ENCODE measurements at regions not wholly inside any gene's neighbourhood (a gene's known extent, or its start where the extent isn't known, plus 50 kb on each side); places are given as distances from the start of the nearest gene placed in this dataset.

DNA sequence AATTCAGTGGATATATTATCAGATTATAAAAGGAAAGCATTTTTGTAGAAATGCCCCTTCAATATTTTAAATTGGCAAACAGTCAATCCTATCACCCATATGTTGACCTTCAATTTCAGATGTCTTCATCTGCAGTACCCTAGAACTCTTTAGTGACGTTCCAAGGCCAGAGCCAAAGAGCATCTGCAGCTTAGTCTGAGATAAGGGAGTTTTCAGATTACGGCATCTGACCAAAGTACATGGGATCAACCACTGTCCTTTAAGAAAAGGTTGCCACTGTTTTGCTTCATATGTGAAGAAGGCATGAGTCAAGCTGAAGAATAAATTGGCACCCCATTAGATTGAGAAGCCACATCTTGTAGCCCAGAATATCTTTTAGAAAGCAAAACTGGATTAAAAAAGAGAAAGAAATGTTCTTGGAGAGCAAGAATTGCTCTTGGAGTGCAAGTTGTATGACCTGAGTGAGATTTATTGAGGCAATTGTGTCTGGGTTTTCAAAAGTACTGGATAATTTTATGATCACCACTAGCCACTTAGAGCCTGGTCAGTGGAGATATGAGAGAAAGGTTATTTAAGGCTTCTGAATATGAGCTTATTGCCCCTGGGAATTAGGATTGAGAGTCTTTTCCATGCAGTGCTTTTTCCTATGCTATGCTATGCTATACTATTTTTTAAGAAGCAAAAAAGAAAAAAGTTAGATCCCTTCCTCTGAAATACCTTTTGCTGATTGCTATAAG lies 251.9 kb upstream of the NR3C2 start:
- no peaks in the 10 kb centered on the region for H3K27me3 ChIP-seq (replicated peaks; ENCODE audit: control insufficient read depth, insufficient read depth, low read length)
- no peak overlapping the region for H3K4me3 ChIP-seq (replicated peaks; ENCODE audit: low read depth, low read length)
- no peaks in the 10 kb centered on the region for H3K36me3 ChIP-seq (ENCODE audit: control insufficient read depth, insufficient read depth, low read length)
- TF ChIP-seq, protein P1, sequence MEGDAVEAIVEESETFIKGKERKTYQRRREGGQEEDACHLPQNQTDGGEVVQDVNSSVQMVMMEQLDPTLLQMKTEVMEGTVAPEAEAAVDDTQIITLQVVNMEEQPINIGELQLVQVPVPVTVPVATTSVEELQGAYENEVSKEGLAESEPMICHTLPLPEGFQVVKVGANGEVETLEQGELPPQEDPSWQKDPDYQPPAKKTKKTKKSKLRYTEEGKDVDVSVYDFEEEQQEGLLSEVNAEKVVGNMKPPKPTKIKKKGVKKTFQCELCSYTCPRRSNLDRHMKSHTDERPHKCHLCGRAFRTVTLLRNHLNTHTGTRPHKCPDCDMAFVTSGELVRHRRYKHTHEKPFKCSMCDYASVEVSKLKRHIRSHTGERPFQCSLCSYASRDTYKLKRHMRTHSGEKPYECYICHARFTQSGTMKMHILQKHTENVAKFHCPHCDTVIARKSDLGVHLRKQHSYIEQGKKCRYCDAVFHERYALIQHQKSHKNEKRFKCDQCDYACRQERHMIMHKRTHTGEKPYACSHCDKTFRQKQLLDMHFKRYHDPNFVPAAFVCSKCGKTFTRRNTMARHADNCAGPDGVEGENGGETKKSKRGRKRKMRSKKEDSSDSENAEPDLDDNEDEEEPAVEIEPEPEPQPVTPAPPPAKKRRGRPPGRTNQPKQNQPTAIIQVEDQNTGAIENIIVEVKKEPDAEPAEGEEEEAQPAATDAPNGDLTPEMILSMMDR (IDR thresholded peaks at IDR 0.05; ENCODE audit: insufficient read depth, low read length, poor library complexity, severe bottlenecking): no peak
- no peak for DNase-seq (ENCODE audit: extremely low read depth, insufficient read length)

DNA sequence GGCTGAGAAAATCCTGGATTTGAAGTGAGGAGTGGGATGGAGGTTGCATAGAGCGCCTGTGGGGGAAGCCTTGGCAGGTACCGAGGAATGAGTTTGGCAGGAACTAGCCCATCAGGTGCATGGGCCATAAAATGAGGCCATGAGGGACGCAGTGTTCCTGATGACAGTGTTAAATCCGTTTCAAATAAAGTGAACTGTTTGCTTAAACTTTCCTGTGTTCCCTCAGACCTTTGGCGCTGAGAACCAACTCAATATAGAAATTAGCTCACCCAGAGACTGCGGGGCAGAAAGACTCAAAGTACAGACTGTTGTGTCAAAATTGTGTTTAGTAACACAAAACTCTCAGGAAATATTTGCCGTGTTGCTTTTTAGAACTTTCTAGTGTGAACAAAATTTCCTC lies 250.0 kb upstream of the NR3C2 start:
- DNase-seq (ENCODE audit: extremely low read depth, insufficient read length): no peak
- TF ChIP-seq, protein P1 (IDR thresholded peaks at IDR 0.05; ENCODE audit: insufficient read depth, low read length, poor library complexity, severe bottlenecking): no peak
- Histone ChIP-seq H3K36me3 (ENCODE audit: control insufficient read depth, insufficient read depth, low read length) (no peaks in the 10 kb centered on the region), H3K27me3 (replicated peaks; ENCODE audit: control insufficient read depth, insufficient read depth, low read length) (no peaks in the 10 kb centered on the region), H3K4me3 (replicated peaks; ENCODE audit: low read depth, low read length) (no peak overlapping the region)

DNA sequence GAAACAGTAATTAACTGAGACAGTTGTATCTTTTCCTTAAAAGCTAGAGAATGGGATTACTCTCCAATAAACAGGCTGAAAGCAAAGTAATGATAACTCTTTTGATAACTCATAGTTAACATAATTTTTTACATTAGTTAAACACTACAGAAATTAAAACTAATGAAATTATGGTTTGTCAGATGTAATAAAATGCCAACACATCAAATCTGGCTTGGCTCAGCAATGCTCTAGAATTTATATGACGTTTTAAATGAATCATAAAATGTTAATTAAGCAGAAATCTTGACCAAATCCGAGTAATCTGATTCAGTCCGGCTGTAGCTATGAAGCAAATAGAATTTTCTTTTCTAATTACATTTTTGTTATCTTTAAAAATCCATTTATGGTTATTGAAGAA lies 244.2 kb upstream of the NR3C2 start:
- no peaks in the 10 kb centered on the region for H3K36me3 ChIP-seq (ENCODE audit: control insufficient read depth, insufficient read depth, low read length)
- H3K4me3 ChIP-seq (replicated peaks; ENCODE audit: low read depth, low read length): no peak overlapping the region
- TF ChIP-seq, protein P1 (IDR thresholded peaks at IDR 0.05; ENCODE audit: insufficient read depth, low read length, poor library complexity, severe bottlenecking): no peak
- no peaks in the 10 kb centered on the region for H3K27me3 ChIP-seq (replicated peaks; ENCODE audit: control insufficient read depth, insufficient read depth, low read length)
- DNase-seq (ENCODE audit: extremely low read depth, insufficient read length): no peak

DNA sequence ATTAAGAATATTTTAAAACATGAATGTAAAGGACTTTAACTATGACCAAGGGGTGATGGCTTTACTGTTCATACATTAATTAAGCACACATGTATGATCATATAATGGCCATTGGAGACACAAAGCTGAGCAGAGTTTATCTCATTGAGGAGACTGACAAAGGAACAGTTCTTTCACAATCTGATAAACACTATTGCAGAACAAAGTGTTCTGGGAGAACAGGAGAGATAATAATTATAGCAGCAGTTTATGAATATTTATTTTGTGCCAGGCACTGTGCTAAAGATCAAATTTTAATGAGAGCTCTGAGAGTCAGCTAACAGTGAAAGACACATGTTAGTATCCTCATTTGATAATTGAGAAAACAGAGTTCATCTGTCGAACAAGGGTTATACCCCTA lies 242.4 kb upstream of the NR3C2 start:
- no peak overlapping the region for H3K4me3 ChIP-seq (replicated peaks; ENCODE audit: low read depth, low read length)
- no peak for DNase-seq (ENCODE audit: extremely low read depth, insufficient read length)
- H3K27me3 ChIP-seq (replicated peaks; ENCODE audit: control insufficient read depth, insufficient read depth, low read length): no peaks in the 10 kb centered on the region
- TF ChIP-seq, protein P1 (IDR thresholded peaks at IDR 0.05; ENCODE audit: insufficient read depth, low read length, poor library complexity, severe bottlenecking): no peak
- H3K36me3 ChIP-seq (ENCODE audit: control insufficient read depth, insufficient read depth, low read length): no peaks in the 10 kb centered on the region

DNA sequence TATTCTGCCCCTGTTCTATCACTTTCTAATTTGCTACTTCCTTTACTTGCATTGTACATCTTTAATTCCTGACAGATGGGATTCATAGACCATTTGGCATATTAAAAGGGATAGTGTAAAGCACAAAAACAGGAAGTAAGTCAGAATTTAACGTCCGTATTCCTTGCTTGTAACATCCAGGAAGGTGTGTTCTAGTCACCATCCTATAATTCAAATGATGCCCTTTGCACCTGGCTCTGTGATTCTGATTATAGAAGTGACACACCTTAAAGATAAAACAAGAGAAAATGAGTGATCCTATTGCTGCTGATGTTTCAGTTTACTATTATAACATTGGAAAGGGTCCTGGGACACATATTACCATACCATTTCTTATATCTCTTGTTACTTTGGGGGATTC lies 238.7 kb upstream of the NR3C2 start:
- TF ChIP-seq, protein P1 (IDR thresholded peaks at IDR 0.05; ENCODE audit: insufficient read depth, low read length, poor library complexity, severe bottlenecking): no peak
- no peak for DNase-seq (ENCODE audit: extremely low read depth, insufficient read length)
- no peaks in the 10 kb centered on the region for H3K36me3 ChIP-seq (ENCODE audit: control insufficient read depth, insufficient read depth, low read length)

DNA sequence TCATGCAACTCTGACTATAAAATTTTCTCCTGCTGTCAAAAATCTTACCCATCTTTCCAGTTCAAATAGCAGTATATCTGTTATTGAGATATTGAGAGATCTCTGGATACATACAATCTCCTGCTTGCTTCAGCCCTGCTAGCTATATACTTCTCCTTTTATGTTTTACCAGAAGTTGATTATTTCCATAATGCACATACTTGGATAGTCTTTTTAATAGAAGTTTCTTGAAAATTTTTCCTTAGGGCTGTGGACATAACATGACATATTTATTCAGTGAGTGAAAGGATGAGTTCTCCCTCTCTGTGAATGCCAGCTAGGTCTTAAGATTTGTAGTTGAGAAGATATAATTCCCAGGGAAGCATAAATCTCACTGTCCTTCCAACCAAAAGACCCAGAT lies 234.1 kb upstream of the NR3C2 start:
- DNase-seq (ENCODE audit: extremely low read depth, insufficient read length): no peak
- no peaks in the 10 kb centered on the region for H3K36me3 ChIP-seq (ENCODE audit: control insufficient read depth, insufficient read depth, low read length)
- no peak overlapping the region for H3K4me3 ChIP-seq (replicated peaks; ENCODE audit: low read depth, low read length)
- H3K27me3 ChIP-seq (replicated peaks; ENCODE audit: control insufficient read depth, insufficient read depth, low read length): no peaks in the 10 kb centered on the region
- TF ChIP-seq, protein P1 (IDR thresholded peaks at IDR 0.05; ENCODE audit: insufficient read depth, low read length, poor library complexity, severe bottlenecking): no peak

More for the DNA sequence above, 238.7 kb upstream of the NR3C2 start:
- Histone ChIP-seq H3K27me3 (replicated peaks; ENCODE audit: control insufficient read depth, insufficient read depth, low read length) (no peaks in the 10 kb centered on the region), H3K4me3 (replicated peaks; ENCODE audit: low read depth, low read length) (no peak overlapping the region)
